G401 (cell line): ENCODE measurements at regions not wholly inside any gene's neighbourhood (a gene's known extent, or its start where the extent isn't known, plus 50 kb on each side); places are given as distances from the start of the nearest gene placed in this dataset.
"Not testable (repeated sequence)": the region's sequence is repeated elsewhere in the genome, so short reads cannot be mapped to it uniquely, and the experiment has no call there.

Experiments
- DNase-seq: peaks from one replicate; pipeline ENCODE4 v3.0.0-alpha.2; 2015; ENCODE audit warnings: low spot score
- in situ Hi-C: cut with HindIII; loops from 2 replicates; pipeline ENCODE4 v1.10.0; 2016; ENCODE audit warnings: low sequenced_read_pairs, mixed read lengths

GRCh38 chr16:66251476-66252160 is 114.9 kb upstream of the CDH5 start:
- in situ Hi-C loops = no loop called here
- DNase-seq = no peak

- in situ Hi-C loops = no loop called here
- DNase-seq = peak; percentile 17
These were observed 115.6 kb upstream of the CDH5 start for GRCh38 chr16:66250686-66251431.

GRCh38 chr16:66247516-66248481 is 118.7 kb upstream of the CDH5 start:
- DNase-seq = no peak

GRCh38 chr16:66245868-66246267 is 120.6 kb upstream of the CDH5 start:
- no peak for DNase-seq
- in situ Hi-C loops = no loop called here

More at GRCh38 chr16:66247516-66248481, 118.7 kb upstream of the CDH5 start:
- in situ Hi-C loops = no loop called here

- in situ Hi-C loops = no loop called here
- no peak for DNase-seq
These were observed 121.4 kb upstream of the CDH5 start for GRCh38 chr16:66245072-66245471.

GRCh38 chr16:66242672-66243071 is 123.8 kb upstream of the CDH5 start:
- no peak for DNase-seq
- in situ Hi-C loops = no loop called here

- in situ Hi-C loops, DNase-seq: not testable (repeated sequence)
These were observed 124.3 kb upstream of the CDH5 start for GRCh38 chr16:66242206-66242605.

GRCh38 chr16:66240631-66241395 is 125.7 kb upstream of the CDH5 start:
- in situ Hi-C loops = no loop called here
- no peak for DNase-seq

GRCh38 chr16:66240088-66240487 is 126.4 kb upstream of the CDH5 start:
- in situ Hi-C loops = no loop called here
- DNase-seq = no peak

- in situ Hi-C loops = no loop called here
- no peak for DNase-seq
These were observed 127.8 kb upstream of the CDH5 start for GRCh38 chr16:66238696-66239095.

- in situ Hi-C loops = no loop called here
- DNase-seq = no peak
These were observed 130.2 kb upstream of the CDH5 start for GRCh38 chr16:66236301-66236700.

GRCh38 chr16:66231452-66232160 is 134.9 kb upstream of the CDH5 start:
- no peak for DNase-seq
- in situ Hi-C loops = no loop called here

GRCh38 chr16:66229651-66230050 is 136.8 kb upstream of the CDH5 start:
- no peak for DNase-seq
- in situ Hi-C loops = no loop called here

- in situ Hi-C loops = no loop called here
- no peak for DNase-seq
These were observed 137.7 kb upstream of the CDH5 start for GRCh38 chr16:66228792-66229191.

- DNase-seq = no peak
- in situ Hi-C loops = no loop called here
These were observed 138.5 kb upstream of the CDH5 start for GRCh38 chr16:66227766-66228530.

GRCh38 chr16:66226762-66227161 is 139.7 kb upstream of the CDH5 start:
- no peak for DNase-seq
- in situ Hi-C loops = no loop called here

- in situ Hi-C loops = no loop called here
- DNase-seq = no peak
These were observed 140.8 kb upstream of the CDH5 start for GRCh38 chr16:66225696-66226095.

- no peak for DNase-seq
- in situ Hi-C loops = no loop called here
These were observed 141.9 kb upstream of the CDH5 start for GRCh38 chr16:66224626-66225025.
